SK-MEL-5 (cell line): ENCODE measurements at regions not wholly inside any gene's neighbourhood (a gene's known extent, or its start where the extent isn't known, plus 50 kb on each side); places are given as distances from the start of the nearest gene placed in this dataset.
"Not testable (repeated sequence)": the region's sequence is repeated elsewhere in the genome, so short reads cannot be mapped to it uniquely, and the experiment has no call there.

ENCODE experiments used
- DNase-seq: peaks from one replicate; pipeline ENCODE4 v3.0.0-alpha.2; 2016; ENCODE audit warnings: low read depth, low spot score
- in situ Hi-C: cut with HindIII; loops from 2 replicates; pipeline ENCODE4 v1.10.0; 2016; ENCODE audit warnings: low sequenced_read_pairs, high pct_unique_total_duplicates, low pct_unique_long_range_greater_than_20kb

- DNase-seq = no peak
- in situ Hi-C loops = no loop called here
Measured at GRCh38 chr17:71634376-71634775, 486.4 kb upstream of the SOX9 start.

GRCh38 chr17:71635187-71635586 is 485.6 kb upstream of the SOX9 start:
- in situ Hi-C loops = no loop called here
- DNase-seq = no peak

GRCh38 chr17:71636644-71637043 is 484.2 kb upstream of the SOX9 start:
- no peak for DNase-seq
- in situ Hi-C loops = no loop called here

GRCh38 chr17:71638668-71639067 is 482.2 kb upstream of the SOX9 start:
- in situ Hi-C loops = no loop called here
- DNase-seq = no peak

GRCh38 chr17:71639865-71640264 is 481.0 kb upstream of the SOX9 start:
- DNase-seq = no peak
- in situ Hi-C loops = no loop called here

GRCh38 chr17:71646890-71647289 is 473.9 kb upstream of the SOX9 start:
- in situ Hi-C loops, DNase-seq: not testable (repeated sequence)

- DNase-seq, in situ Hi-C loops: not testable (repeated sequence)
Measured at GRCh38 chr17:71648342-71648741, 472.5 kb upstream of the SOX9 start.

GRCh38 chr17:71649941-71650350 is 470.9 kb upstream of the SOX9 start:
- DNase-seq = no peak
- in situ Hi-C loops = no loop called here

GRCh38 chr17:71655542-71655941 is 465.3 kb upstream of the SOX9 start:
- no peak for DNase-seq
- in situ Hi-C loops = no loop called here

GRCh38 chr17:71656964-71657858 is 463.6 kb upstream of the SOX9 start:
- DNase-seq = no peak
- in situ Hi-C loops = no loop called here

GRCh38 chr17:71658996-71659395 is 461.8 kb upstream of the SOX9 start:
- in situ Hi-C loops = no loop called here
- no peak for DNase-seq

- in situ Hi-C loops = no loop called here
- DNase-seq = no peak
Measured at GRCh38 chr17:71664861-71665260, 456.0 kb upstream of the SOX9 start.

GRCh38 chr17:71666047-71666446 is 454.8 kb upstream of the SOX9 start:
- in situ Hi-C loops = no loop called here

GRCh38 chr17:71667661-71668060 is 453.2 kb upstream of the SOX9 start:
- no peak for DNase-seq
- in situ Hi-C loops = no loop called here

More at GRCh38 chr17:71666047-71666446, 454.8 kb upstream of the SOX9 start:
- DNase-seq = no peak

GRCh38 chr17:71668807-71669206 is 452.0 kb upstream of the SOX9 start:
- in situ Hi-C loops = no loop called here
- DNase-seq = no peak

- in situ Hi-C loops = no loop called here
- DNase-seq = no peak
Measured at GRCh38 chr17:71677439-71677838, 443.4 kb upstream of the SOX9 start.

- in situ Hi-C loops = no loop called here
- no peak for DNase-seq
Measured at GRCh38 chr17:71679832-71680231, 441.0 kb upstream of the SOX9 start.

- no peak for DNase-seq
- in situ Hi-C loops = no loop called here
Measured at GRCh38 chr17:71681427-71682173, 439.2 kb upstream of the SOX9 start.

GRCh38 chr17:71682174-71682494 is 438.7 kb upstream of the SOX9 start:
- in situ Hi-C loops = no loop called here
- no peak for DNase-seq
